ENCODE measurements at regions not wholly inside any gene's neighbourhood (a gene's known extent, or its start where the extent isn't known, plus 50 kb on each side); places are given as distances from the start of the nearest gene placed in this dataset.

DNA sequence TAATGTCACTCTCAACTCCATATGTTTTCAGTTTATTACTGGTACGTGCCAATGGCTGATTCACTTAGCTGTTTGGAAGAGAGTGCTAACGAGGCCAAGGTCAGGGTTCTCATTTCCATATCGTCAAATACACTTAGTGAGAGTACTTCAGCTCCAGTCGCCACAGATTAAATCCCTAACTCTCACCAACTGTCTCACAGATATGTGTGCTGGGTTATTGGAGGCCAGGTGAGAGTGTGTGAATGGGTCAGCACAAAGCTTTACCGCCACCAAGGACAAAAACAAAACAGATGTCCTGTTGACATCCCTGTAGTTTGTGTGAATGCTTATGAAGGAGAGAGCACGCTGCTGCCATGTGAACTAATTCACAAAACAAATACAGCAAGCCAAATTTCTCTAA is 133.5 kb upstream of the TBL1XR1 start:
- TF ChIP-seq, protein P1, sequence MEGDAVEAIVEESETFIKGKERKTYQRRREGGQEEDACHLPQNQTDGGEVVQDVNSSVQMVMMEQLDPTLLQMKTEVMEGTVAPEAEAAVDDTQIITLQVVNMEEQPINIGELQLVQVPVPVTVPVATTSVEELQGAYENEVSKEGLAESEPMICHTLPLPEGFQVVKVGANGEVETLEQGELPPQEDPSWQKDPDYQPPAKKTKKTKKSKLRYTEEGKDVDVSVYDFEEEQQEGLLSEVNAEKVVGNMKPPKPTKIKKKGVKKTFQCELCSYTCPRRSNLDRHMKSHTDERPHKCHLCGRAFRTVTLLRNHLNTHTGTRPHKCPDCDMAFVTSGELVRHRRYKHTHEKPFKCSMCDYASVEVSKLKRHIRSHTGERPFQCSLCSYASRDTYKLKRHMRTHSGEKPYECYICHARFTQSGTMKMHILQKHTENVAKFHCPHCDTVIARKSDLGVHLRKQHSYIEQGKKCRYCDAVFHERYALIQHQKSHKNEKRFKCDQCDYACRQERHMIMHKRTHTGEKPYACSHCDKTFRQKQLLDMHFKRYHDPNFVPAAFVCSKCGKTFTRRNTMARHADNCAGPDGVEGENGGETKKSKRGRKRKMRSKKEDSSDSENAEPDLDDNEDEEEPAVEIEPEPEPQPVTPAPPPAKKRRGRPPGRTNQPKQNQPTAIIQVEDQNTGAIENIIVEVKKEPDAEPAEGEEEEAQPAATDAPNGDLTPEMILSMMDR (IDR thresholded peaks at IDR 0.05; ENCODE audit: low read depth, low read length, poor library complexity, severe bottlenecking): no peak
- TF ChIP-seq EZH2phosphoT487 (IDR thresholded peaks at IDR 0.05; ENCODE audit: borderline replicate concordance, low read length): no peak
